ENCODE measurements at regions not wholly inside any gene's neighbourhood (a gene's known extent, or its start where the extent isn't known, plus 50 kb on each side); places are given as distances from the start of the nearest gene placed in this dataset.

GRCh38 chr1:194644528-194644927, 1458.1 kb upstream of the B3GALT2 start:
- TF ChIP-seq, protein P1, sequence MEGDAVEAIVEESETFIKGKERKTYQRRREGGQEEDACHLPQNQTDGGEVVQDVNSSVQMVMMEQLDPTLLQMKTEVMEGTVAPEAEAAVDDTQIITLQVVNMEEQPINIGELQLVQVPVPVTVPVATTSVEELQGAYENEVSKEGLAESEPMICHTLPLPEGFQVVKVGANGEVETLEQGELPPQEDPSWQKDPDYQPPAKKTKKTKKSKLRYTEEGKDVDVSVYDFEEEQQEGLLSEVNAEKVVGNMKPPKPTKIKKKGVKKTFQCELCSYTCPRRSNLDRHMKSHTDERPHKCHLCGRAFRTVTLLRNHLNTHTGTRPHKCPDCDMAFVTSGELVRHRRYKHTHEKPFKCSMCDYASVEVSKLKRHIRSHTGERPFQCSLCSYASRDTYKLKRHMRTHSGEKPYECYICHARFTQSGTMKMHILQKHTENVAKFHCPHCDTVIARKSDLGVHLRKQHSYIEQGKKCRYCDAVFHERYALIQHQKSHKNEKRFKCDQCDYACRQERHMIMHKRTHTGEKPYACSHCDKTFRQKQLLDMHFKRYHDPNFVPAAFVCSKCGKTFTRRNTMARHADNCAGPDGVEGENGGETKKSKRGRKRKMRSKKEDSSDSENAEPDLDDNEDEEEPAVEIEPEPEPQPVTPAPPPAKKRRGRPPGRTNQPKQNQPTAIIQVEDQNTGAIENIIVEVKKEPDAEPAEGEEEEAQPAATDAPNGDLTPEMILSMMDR (IDR thresholded peaks at IDR 0.05): no peak
- TF ChIP-seq ZFX (IDR thresholded peaks at IDR 0.05; ENCODE audit: borderline replicate concordance): no peak

Data from 22Rv1 (cell line).